ENCODE measurements at regions not wholly inside any gene's neighbourhood (a gene's known extent, or its start where the extent isn't known, plus 50 kb on each side); places are given as distances from the start of the nearest gene placed in this dataset.
"Not testable (repeated sequence)": the region's sequence is repeated elsewhere in the genome, so short reads cannot be mapped to it uniquely, and the experiment has no call there.

DNA sequence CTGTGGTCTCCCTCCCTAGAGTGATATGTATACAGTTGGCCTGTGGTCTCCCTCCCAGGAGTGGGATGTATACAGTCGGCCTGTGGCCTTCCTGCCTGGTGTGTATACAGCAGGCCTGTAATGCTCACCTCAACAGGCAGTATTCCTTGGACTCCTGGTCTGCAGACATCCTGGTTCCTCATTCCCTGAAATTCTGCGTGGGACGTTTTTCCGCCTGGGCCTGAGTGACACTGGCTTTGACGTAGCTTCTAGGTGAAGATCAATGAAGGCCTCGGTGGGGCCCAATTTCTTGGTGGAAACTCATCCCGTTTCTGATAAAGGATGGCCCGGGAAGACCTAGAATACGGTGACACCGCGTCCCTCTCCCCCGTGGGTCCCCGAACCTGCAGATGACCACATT, 98.7 kb upstream of the PPP2R3B start:
- TF ChIP-seq CTCF (IDR thresholded peaks at IDR 0.05): no peak
- TF ChIP-seq EP300 (IDR thresholded peaks at IDR 0.05): no peak
- no peak for TF ChIP-seq POLR2A (IDR thresholded peaks at IDR 0.05)
- no peak for TF ChIP-seq POLR2AphosphoS5 (IDR thresholded peaks at IDR 0.05)
- H3K4me3 ChIP-seq: no peak overlapping the region
- no peak overlapping the region for H3K27ac ChIP-seq
- peaks cover 0 to 4% (median 0%) of the 10 kb centered on the region in 4 donors for H3K9me3 ChIP-seq
- no peaks in the 10 kb centered on the region for H3K4me1 ChIP-seq
- 86 to 92% methylated on average over 13 of the region's 13 CpGs for WGBS, 2 donors
- H3K27me3 ChIP-seq: no peaks in the 10 kb centered on the region
- DNase-seq (no peak), ATAC-seq (ENCODE audit: low FRiP score in 2 of 2) (no peak)
- no peaks in the 10 kb centered on the region for H3K36me3 ChIP-seq

- no peak overlapping the region for H3K4me3 ChIP-seq
- H3K27me3 ChIP-seq: no peaks in the 10 kb centered on the region
- DNase-seq: no peak
- no peak overlapping the region for H3K27ac ChIP-seq
- no peak for ATAC-seq (ENCODE audit: low FRiP score in 2 of 2)
- H3K36me3 ChIP-seq: no peaks in the 10 kb centered on the region
- no peaks in the 10 kb centered on the region for H3K4me1 ChIP-seq
- peaks cover 0 to 4% (median 0%) of the 10 kb centered on the region in 4 donors for H3K9me3 ChIP-seq
- TF ChIP-seq EP300 (IDR thresholded peaks at IDR 0.05): no peak
- TF ChIP-seq POLR2A (IDR thresholded peaks at IDR 0.05): no peak
- TF ChIP-seq CTCF (IDR thresholded peaks at IDR 0.05): no peak
- no peak for TF ChIP-seq POLR2AphosphoS5 (IDR thresholded peaks at IDR 0.05)
- 95 to 97% methylated on average over 4 of the region's 4 CpGs for WGBS, 2 donors
These were observed 99.6 kb upstream of the PPP2R3B start for GRCh38 chrX:486325-486724.

- 63 to 70% methylated on average over 1 of the region's 1 CpG for WGBS, 2 donors
- peaks cover 0 to 4% (median 0%) of the 10 kb centered on the region in 4 donors for H3K9me3 ChIP-seq
- no peak overlapping the region for H3K4me3 ChIP-seq
- DNase-seq: no peak
- H3K27ac ChIP-seq: no peak overlapping the region
- no peaks in the 10 kb centered on the region for H3K36me3 ChIP-seq
- no peak for ATAC-seq (ENCODE audit: low FRiP score in 2 of 2)
- H3K4me1 ChIP-seq: no peaks in the 10 kb centered on the region
- no peaks in the 10 kb centered on the region for H3K27me3 ChIP-seq
- no peak for TF ChIP-seq POLR2AphosphoS5 (IDR thresholded peaks at IDR 0.05)
- TF ChIP-seq POLR2A (IDR thresholded peaks at IDR 0.05): no peak
- no peak for TF ChIP-seq EP300 (IDR thresholded peaks at IDR 0.05)
These were observed 101.1 kb upstream of the PPP2R3B start for GRCh38 chrX:487836-488235.

GRCh38 chrX:489820-490219, 103.1 kb upstream of the PPP2R3B start:
- TF ChIP-seq CTCF (IDR thresholded peaks at IDR 0.05): no peak
- no peak for TF ChIP-seq POLR2AphosphoS5 (IDR thresholded peaks at IDR 0.05)
- no peak for TF ChIP-seq EP300 (IDR thresholded peaks at IDR 0.05)
- no peak for TF ChIP-seq POLR2A (IDR thresholded peaks at IDR 0.05)
- Histone ChIP-seq H3K4me3 (no peak overlapping the region), H3K36me3 (no peaks in the 10 kb centered on the region), H3K4me1 (no peaks in the 10 kb centered on the region), H3K27ac (no peak overlapping the region), H3K9me3 (peaks cover 0 to 4% (median 0%) of the 10 kb centered on the region in 4 donors), H3K27me3 (no peaks in the 10 kb centered on the region)
- no peak for DNase-seq
- 88 to 89% methylated on average over 12 of the region's 12 CpGs for WGBS, 2 donors
- ATAC-seq (ENCODE audit: low FRiP score in 2 of 2): no peak

- no peak for TF ChIP-seq POLR2AphosphoS5 (IDR thresholded peaks at IDR 0.05)
- no peak for TF ChIP-seq CTCF (IDR thresholded peaks at IDR 0.05)
- TF ChIP-seq POLR2A (IDR thresholded peaks at IDR 0.05): no peak
These were observed 110.7 kb upstream of the PPP2R3B start for GRCh38 chrX:497186-498014.

GRCh38 chrX:498901-499300, 112.2 kb upstream of the PPP2R3B start:
- H3K36me3 ChIP-seq, DNase-seq: not testable (repeated sequence)
- 80 to 83% methylated on average over 10 to 12 of the region's 12 CpGs for whole genome bisulfite sequencing, 2 donors

More at GRCh38 chrX:497186-498014, 110.7 kb upstream of the PPP2R3B start:
- 54 to 63% methylated on average over 39 of the region's 39 CpGs for WGBS, 2 donors
- no peak for ATAC-seq (ENCODE audit: low FRiP score in 2 of 2)
- Histone ChIP-seq H3K36me3 (no peaks in the 10 kb centered on the region), H3K4me1 (no peaks in the 10 kb centered on the region), H3K27ac (no peak overlapping the region), H3K9me3 (no peaks in the 10 kb centered on the region), H3K4me3 (no peak overlapping the region), H3K27me3 (peaks cover 0 to 10% (median 0%) of the 10 kb centered on the region in 4 donors)
- DNase-seq: no peak

More at GRCh38 chrX:498901-499300, 112.2 kb upstream of the PPP2R3B start:
- H3K4me3 ChIP-seq; H3K27ac ChIP-seq; H3K9me3 ChIP-seq; ATAC-seq (ENCODE audit: low FRiP score in 2 of 2); H3K4me1 ChIP-seq: not testable (repeated sequence)
- peaks cover 0 to 10% (median 0%) of the 10 kb centered on the region in 4 donors for H3K27me3 ChIP-seq

Data from upper lobe of left lung (tissue), 6 donors.